HG03139 (cell line): ENCODE measurements at regions not wholly inside any gene's neighbourhood (a gene's known extent, or its start where the extent isn't known, plus 50 kb on each side); places are given as distances from the start of the nearest gene placed in this dataset.

Source experiments
- ATAC-seq: cut with Tn5 transposase; IDR thresholded peaks from one replicate; pipeline ENCODE4 v1.9.1; 2021; ENCODE audit not compliant: unreplicated experiment

DNA sequence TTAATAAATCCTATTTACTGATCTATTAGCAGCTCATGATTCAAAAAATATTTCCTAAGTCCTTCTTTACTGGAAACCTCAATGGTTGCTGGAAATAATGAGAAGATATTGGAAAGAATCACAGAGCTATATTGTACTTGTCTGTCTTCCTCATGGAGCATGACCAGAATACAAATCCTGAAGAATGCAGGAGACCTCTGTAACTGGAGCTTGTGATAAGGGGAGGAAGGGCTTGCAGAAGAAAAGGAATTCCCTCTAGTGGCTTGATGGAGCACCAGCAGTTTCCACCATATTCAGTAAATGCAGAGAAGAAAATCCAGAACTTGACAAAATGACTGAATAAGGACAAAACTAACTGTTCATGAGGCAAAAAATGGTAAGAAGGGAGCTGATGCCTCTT lies 1333.1 kb downstream of the EFNB2 start:
- no peak for ATAC-seq

DNA sequence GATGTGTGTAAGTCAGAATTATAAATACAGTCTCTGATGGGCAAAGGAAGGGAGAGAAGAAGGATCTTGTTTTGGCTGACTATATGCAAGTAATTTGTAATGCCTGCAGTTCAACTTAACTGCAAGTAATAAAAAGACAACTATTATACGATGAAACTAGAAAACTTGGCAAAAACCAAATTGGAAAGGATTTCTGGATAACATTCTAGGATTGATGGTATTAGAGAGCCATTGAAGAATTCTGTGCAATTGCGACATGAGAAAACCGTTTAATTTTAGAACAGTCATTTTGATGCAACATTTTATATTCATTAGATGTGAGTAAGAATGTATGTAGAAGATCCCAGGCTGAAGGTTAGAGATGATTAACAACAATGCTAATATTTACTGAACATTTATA lies 1334.1 kb downstream of the EFNB2 start:
- no peak for ATAC-seq

DNA sequence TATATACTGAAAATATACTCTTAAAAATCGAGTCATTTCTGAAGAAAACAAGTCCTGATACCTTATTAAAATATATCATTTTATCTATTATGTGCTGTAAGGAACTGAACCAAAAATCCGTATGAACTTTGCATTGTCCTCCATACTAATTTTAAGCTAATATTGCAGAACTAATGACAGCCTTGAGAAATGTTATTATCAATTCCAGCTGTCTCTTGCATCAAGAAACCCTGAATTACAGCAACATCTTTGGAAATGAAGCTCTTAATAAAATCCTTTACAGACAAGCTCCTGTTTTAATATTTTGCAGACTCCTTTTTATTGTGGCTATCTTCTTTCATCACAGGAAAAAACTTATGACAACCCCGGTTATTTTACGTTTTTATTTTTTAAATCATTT lies 1335.3 kb downstream of the EFNB2 start:
- ATAC-seq = no peak

- no peak for ATAC-seq
These were observed 1339.4 kb downstream of the EFNB2 start for GRCh38 chr13:105196052-105196451.

DNA sequence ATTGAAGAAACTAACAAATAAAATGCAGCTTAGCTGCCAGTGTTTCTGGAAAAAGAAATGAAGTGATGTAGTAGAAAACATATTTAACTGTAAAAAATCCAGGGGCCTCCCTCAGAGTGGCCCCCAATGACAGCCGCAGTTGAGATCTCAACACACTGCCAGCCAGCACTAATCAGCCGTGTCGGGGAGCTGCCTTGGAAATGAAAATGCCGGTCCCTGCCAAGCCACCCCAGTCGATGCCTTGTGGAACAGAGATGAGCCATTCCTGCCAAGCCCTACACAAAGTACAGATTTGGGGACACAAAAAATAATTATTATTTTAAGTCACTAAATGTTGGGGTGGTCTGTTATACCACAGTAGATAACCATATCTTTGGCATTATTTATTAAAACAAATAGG lies 1342.4 kb downstream of the EFNB2 start:
- no peak for ATAC-seq

DNA sequence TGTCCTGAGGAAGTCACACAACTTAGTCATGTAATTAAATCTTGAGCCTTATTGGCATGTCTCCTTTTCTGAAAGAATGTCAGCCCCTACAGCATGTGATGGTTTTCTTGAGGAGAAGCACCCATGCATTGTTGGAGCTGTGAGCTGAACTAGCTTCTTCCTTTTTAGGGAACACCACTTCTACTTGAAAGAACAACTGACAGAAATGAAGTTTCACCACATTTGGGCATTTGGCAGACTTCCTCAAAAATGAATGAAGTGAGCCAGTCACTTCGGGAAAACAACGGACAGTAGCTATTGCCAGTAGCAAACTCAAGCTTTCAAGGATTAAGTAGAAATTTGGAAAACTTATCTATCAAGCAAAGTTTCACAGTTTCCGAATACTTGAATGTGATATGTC lies 1351.3 kb downstream of the EFNB2 start:
- ATAC-seq = no peak

- no peak for ATAC-seq
These were observed 1358.1 kb downstream of the EFNB2 start for GRCh38 chr13:105177265-105177900.

DNA sequence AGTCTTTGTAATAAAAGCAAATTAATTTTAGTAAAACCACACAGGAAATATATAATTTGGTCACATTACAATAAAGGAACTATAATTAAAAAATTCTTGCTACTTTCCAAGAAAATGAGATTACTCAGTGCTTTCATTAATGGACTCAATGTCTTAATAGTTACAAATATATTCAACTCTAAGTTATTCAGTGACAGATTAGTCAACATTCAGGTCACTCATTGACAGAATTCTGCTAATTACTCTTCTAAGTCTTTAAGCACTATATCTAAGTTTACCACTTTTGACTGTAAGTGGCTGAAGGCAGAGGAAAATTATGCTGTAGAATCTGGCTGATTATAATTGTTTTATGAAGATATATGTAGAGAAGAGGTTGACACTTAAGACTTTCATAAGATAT lies 1365.0 kb downstream of the EFNB2 start:
- ATAC-seq = no peak

GRCh38 chr13:105168295-105168694 lies 1367.2 kb downstream of the EFNB2 start:
- ATAC-seq = no peak

DNA sequence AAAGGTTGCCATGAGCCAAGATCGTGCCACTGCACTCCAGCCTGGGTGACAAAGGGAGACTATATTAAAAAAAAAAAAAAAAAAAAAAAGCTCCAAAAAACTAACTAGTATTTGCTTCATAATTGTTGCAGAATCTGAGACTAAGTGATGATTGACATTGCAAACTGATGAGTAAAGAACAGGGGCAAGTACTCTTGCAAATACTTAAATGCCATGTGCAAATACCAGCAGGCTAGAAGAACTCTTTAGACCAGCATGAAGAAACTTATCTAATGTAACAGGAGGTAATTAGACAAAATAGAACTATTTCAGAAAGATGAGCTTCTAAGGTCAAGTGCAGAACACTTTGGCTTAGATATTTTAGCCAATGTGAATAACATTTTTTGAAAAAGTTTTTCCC lies 1368.1 kb downstream of the EFNB2 start:
- ATAC-seq = no peak

DNA sequence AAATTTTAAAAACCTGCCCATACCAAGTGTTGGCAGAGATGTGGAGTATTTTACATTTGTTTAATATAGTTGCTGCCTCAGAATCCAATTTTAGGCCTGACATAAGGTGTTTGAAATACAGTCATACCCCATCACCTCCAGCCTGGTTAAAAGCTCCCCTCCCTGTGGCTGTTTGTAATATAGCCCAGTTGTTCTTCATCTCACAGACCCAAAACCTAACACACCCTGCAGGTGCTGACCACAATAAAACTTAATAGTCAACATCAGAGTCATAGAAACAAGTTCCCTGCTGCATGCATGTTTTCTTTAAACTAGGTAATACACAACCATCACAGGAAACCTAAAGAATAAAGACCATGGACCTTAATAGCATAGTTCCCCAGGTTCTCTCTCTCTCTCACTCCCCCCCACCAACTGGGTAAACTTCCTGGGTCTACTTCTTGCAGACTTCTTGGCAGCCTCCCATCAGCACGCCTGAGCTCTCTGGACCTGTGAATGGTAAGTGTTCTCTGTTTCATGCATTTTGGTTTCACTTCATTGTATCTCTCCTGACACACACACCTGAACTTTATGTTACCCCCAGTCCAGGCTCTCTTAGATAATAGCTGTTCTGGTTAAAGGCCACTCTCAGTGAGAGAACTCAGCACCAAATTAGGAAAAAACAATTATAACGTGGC lies 1369.9 kb downstream of the EFNB2 start:
- ATAC-seq = peak; percentile 89

- no peak for ATAC-seq
These were observed 1375.6 kb downstream of the EFNB2 start for GRCh38 chr13:105159841-105160240.

- no peak for ATAC-seq
These were observed 1381.9 kb downstream of the EFNB2 start for GRCh38 chr13:105153611-105154010.

DNA sequence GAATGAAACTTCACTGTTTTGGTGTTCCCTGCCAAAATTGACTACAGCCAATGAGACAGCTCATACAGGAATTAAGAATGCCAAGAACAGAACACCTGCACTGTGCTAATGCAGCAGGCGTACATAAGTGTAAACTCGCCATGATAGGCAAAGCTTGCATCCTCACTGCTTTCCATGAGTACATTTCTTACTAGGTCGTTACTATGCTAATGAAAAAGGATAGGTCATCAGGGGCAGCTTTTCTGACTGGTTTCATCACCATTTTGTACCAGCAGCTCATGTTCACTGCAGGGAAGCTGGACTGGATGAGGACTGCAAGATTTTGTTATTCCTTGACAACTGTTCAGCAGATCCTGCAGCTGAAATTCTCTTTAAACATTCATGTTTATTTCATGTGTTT lies 1383.8 kb downstream of the EFNB2 start:
- no peak for ATAC-seq

DNA sequence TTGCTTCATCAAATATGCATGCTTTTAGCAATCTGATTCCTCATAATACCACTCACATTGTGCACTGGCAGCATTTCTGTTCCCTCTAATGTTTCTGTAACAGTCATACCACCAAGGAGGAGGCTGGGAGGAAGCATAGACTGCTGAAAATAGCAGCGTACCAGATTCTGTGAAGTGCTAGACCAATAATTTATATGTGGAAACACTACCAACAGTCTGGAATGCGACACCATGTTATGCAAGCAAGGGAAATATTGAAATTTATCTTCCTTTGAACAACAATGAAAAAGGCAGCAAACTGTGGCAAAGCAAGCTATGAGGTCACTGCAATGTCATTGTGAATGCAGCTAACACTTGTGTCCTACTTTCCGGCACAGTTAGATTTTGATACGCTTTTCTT lies 1388.0 kb downstream of the EFNB2 start:
- no peak for ATAC-seq

DNA sequence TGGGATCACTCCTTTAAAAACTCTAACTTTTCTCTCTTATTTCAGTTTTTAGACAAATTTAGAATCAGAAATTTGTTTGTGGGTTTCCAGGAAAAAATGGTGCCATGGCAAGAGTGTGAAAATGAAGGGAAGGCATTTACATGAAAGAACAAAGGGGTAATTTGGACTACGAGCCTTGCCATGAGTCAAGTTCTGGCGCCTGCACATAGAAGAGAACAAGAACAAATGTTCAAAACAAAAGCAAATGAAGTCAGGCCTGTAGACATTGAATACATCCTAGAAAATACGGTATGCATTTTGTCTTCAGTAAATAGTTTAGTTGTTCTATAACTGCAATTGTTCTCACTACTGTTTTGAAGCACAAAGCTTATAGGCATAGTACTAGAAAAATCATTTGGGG lies 1390.5 kb downstream of the EFNB2 start:
- ATAC-seq = no peak

DNA sequence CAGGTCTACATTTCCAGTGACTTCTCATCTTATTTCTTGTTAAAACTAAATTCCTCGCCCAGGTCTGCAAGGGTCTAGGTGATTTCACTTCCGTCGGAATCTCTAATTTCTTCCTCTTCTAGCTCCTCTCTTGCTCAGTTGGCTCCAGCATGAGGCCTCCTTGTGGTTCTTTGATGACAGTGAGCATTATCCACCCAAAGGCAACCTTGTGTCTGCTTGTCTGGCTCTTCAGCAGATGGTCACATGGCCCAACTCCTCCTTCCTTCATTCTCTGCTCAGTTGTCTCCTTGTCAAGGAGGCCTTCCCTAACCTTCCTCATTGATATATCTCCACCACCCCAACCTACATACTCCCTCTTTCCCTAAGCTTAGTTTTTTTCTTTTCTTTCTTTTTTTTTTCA lies 1391.4 kb downstream of the EFNB2 start:
- ATAC-seq = no peak

DNA sequence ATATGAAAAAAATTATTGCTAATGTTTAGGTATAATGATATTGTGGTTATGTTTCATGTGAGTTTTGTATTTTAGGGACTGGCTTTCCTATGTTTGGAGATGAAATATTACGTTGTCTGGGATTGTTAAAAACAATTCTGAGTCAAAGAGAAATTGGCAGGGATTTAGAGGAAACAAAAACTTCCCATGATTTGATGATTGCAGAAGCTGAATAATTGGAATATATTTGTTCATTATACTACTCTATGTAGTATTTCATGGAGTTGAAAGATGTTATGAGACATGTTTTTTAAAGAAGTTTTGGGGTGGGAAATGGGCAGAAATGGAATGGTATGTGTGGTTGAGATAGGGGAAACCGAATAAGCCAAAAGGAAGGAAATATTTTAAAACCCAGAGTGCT lies 1392.9 kb downstream of the EFNB2 start:
- no peak for ATAC-seq

GRCh38 chr13:105139380-105140285 lies 1395.8 kb downstream of the EFNB2 start:
- ATAC-seq = peak; percentile 97

DNA sequence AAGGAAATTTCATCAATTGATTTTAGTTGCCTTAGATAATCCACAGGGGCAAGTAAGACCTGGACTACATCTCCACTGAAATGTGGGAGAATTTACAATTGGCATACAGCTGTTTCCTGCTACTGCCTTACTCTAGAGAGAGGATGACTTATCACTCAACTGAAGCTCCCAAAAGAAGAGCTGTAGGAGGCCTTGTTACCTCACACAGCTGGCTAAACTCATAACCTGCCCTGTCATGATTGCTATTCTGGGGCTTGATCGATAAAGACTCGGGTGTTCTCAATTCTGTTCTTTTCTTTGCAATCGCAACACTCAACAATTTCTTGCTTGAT lies 1396.4 kb downstream of the EFNB2 start:
- ATAC-seq = peak; percentile 8

DNA sequence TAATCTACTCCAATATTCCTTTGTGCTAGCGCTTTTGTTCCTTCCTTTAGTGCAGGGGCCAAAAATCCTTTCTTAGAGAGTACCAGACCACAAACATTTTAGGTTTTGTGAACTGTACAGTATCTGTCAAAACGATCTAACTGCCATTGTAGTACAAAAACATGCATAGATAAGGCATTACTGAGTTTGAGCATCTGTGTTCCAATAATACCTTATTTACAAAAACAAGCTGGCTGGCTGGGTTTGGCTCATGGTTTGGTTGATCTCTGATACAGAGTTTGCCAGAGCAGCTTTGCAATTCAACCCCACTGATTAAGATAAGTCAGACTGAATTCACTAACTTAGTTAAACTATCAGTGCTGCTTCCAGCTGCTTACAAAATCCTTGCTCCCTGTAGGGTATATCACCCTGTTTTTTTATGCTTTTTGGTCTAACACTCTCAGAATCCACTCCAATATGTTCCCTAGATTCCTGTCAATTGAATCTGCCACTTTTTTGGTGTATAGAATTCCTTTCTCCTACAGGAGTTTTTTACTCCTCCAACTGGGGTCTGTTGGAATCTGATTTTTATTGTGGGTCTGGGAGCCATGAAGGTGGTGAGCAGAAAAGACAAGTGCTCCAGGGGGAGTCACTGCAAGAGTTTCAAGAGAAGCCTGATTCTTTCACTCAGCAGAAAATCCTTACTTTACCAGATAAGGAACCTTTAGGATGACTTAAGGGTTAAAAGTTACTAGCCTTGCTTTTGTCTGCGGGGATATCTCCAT lies 1399.4 kb downstream of the EFNB2 start:
- ATAC-seq = no peak
